IPS DF 4.7 (cell line): ENCODE measurements at regions not wholly inside any gene's neighbourhood (a gene's known extent, or its start where the extent isn't known, plus 50 kb on each side); places are given as distances from the start of the nearest gene placed in this dataset.

Source experiments
- DNase-seq: peaks from one replicate; pipeline ENCODE4 v3.0.0-alpha.2; 2013; ENCODE audit warnings: low spot score; ENCODE audit errors: extremely low read depth

GRCh38 chr12:59839514-59839913 is 243.7 kb downstream of the SLC16A7 start:
- no peak for DNase-seq

GRCh38 chr12:59843260-59843843 is 247.5 kb downstream of the SLC16A7 start:
- no peak for DNase-seq

- DNase-seq, result no peak
Measured at GRCh38 chr12:59844750-59845149, 248.9 kb downstream of the SLC16A7 start.

- no peak for DNase-seq
Measured at GRCh38 chr12:59845293-59845692, 249.5 kb downstream of the SLC16A7 start.

- DNase-seq, result no peak
Measured at GRCh38 chr12:59847127-59847526, 251.3 kb downstream of the SLC16A7 start.

- DNase-seq, result no peak
Measured at GRCh38 chr12:59850268-59850667, 254.4 kb downstream of the SLC16A7 start.

GRCh38 chr12:59858508-59859170 is 262.8 kb downstream of the SLC16A7 start:
- no peak for DNase-seq

- DNase-seq, result no peak
Measured at GRCh38 chr12:59859171-59859510, 263.3 kb downstream of the SLC16A7 start.

GRCh38 chr12:59861635-59862034 is 265.8 kb downstream of the SLC16A7 start:
- DNase-seq, result no peak

GRCh38 chr12:59867055-59867454 is 271.2 kb downstream of the SLC16A7 start:
- no peak for DNase-seq

- no peak for DNase-seq
Measured at GRCh38 chr12:59867689-59868088, 271.9 kb downstream of the SLC16A7 start.

- DNase-seq, result no peak
Measured at GRCh38 chr12:59871779-59872178, 275.9 kb downstream of the SLC16A7 start.

GRCh38 chr12:59873136-59873535 is 277.3 kb downstream of the SLC16A7 start:
- no peak for DNase-seq

- DNase-seq, result peak; percentile 51
Measured at GRCh38 chr12:59874781-59875180, 279.0 kb downstream of the SLC16A7 start.

- DNase-seq, result no peak
Measured at GRCh38 chr12:59886131-59886733, 290.4 kb downstream of the SLC16A7 start.

GRCh38 chr12:59887178-59887577 is 291.3 kb downstream of the SLC16A7 start:
- no peak for DNase-seq

GRCh38 chr12:59890896-59891579 is 295.2 kb downstream of the SLC16A7 start:
- no peak for DNase-seq

- DNase-seq, result no peak
Measured at GRCh38 chr12:59895166-59895775, 299.4 kb downstream of the SLC16A7 start.

- no peak for DNase-seq
Measured at GRCh38 chr12:59904874-59905521, 309.2 kb downstream of the SLC16A7 start.

- no peak for DNase-seq
Measured at GRCh38 chr12:59911516-59911915, 315.7 kb downstream of the SLC16A7 start.

GRCh38 chr12:59916988-59917387 is 321.2 kb downstream of the SLC16A7 start:
- no peak for DNase-seq

- DNase-seq, result no peak
Measured at GRCh38 chr12:59927032-59927431, 331.2 kb downstream of the SLC16A7 start.
